Tibial nerve (tissue), 4 donors: ENCODE measurements at regions not wholly inside any gene's neighbourhood (a gene's known extent, or its start where the extent isn't known, plus 50 kb on each side); places are given as distances from the start of the nearest gene placed in this dataset.

Source experiments
- EP300 ChIP-seq, 2 donors: sonication (generic); formaldehyde crosslinking; IDR thresholded peaks; one replicate each; pipeline ENCODE4 v1.6.1; 2017; ENCODE audit warnings: antibody characterized with exemption in 2 of 2, mild to moderate bottlenecking in 1 of 2
- TF ChIP-seq, protein P1 (sequence below), 5 experiments: fragments of 200-600 bp in 3 of 5; fragments of 450-650 bp in 2 of 5; sonication (generic) in 3 of 5; IDR thresholded peaks; one replicate each; pipeline ENCODE4 v1.5.1; 2016 to 2019; ENCODE audit warnings: antibody characterized with exemption in 5 of 5, mild to moderate bottlenecking in 3 of 5, moderate library complexity in 2 of 5

DNA sequence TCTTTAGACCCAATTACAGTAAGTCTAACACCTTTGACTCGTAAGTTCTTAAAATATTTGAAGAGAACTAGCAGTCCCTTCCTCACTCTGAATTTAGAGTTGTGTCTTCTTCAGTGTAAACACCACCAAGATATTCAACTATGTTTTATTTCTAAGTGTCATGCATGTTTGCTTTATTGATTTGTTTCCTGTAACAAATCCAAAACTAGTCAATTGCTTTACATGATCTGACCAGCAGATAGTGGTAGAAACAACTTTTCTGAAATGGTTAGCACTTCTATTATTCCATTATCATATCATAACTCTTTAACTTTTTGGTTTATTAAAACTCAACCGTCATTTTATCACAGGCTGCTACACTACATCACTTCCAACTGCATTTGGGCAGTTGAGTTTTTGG, 90.1 kb downstream of the INHBA start:
- TF ChIP-seq, protein P1, sequence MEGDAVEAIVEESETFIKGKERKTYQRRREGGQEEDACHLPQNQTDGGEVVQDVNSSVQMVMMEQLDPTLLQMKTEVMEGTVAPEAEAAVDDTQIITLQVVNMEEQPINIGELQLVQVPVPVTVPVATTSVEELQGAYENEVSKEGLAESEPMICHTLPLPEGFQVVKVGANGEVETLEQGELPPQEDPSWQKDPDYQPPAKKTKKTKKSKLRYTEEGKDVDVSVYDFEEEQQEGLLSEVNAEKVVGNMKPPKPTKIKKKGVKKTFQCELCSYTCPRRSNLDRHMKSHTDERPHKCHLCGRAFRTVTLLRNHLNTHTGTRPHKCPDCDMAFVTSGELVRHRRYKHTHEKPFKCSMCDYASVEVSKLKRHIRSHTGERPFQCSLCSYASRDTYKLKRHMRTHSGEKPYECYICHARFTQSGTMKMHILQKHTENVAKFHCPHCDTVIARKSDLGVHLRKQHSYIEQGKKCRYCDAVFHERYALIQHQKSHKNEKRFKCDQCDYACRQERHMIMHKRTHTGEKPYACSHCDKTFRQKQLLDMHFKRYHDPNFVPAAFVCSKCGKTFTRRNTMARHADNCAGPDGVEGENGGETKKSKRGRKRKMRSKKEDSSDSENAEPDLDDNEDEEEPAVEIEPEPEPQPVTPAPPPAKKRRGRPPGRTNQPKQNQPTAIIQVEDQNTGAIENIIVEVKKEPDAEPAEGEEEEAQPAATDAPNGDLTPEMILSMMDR (IDR thresholded peaks at IDR 0.05) = no peak
- no peak for TF ChIP-seq EP300 (IDR thresholded peaks at IDR 0.05)
